HG03196 (cell line): ENCODE measurements at regions not wholly inside any gene's neighbourhood (a gene's known extent, or its start where the extent isn't known, plus 50 kb on each side); places are given as distances from the start of the nearest gene placed in this dataset.
"Not testable (repeated sequence)": the region's sequence is repeated elsewhere in the genome, so short reads cannot be mapped to it uniquely, and the experiment has no call there.

Source experiments
- ATAC-seq: cut with Tn5 transposase; IDR thresholded peaks from one replicate; pipeline ENCODE4 v1.9.1; 2021; ENCODE audit not compliant: unreplicated experiment

DNA sequence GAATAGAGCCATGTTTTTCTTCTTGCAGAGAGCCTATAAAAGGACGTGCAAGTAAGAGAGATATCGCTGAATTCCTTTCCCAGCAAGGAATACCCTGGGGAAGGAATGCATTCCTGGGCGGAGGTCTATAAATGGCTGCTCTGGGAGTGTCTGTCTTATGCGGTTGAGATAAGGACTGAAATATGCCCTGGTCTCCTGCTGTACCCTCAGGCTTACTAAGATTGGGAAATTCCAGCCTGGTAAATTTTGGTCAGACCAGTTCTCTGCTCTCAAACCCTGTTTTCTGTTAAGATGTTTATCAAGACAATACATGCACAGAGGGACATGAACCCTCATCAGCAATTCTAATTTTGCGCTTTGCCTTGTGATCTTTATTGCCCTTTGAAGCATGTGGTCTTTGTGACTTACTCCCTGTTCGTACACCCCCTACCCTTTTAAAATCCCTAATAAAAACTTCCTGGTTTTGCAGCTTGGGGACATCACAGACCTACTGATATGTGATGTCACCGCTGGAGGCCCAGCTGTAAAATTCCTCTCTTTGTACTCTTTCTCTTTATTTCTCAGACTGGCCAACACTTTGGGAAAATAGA lies 191.2 kb upstream of the ZNF804A start:
- not testable (repeated sequence) for ATAC-seq

GRCh38 chr2:184410160-184410559 lies 188.2 kb upstream of the ZNF804A start:
- no peak for ATAC-seq

- no peak for ATAC-seq
These were observed 185.1 kb upstream of the ZNF804A start for GRCh38 chr2:184413221-184413620.

- ATAC-seq, result no peak
These were observed 184.6 kb upstream of the ZNF804A start for GRCh38 chr2:184413671-184414229.

DNA sequence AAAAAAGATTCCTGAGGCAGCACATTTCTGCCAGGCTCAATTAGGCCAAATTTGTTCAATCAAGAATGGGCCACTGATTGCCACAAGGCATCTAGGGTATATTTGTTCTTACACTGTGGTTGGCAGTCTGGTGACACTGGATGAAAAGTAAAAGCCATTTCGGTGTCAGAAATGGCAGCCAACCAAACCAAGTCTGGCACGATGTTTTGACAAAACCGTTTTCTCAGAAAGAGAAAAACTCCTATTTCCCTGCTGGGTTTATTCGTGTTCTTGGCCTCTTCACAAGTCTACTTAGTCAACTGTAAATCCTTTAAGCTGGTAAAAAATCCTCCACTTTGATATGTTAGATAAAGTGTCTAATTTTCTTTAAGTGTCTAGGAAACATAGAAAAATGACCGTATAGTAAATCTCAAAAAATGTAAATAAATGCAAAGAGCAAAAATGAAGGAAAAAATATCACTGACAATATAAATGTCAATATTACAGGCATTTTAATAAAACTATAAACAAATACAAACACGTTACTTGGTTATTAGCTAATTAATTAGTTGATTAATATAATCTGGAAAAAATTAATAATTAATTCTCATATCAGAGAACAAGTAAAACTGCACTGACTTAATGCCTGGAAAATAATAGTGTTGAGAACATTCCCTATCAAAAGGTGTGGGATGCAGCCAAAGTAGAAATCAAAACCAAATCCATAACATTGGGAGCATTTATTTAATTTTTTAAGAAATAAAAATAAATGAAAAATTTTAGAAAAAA lies 182.0 kb upstream of the ZNF804A start:
- no peak for ATAC-seq

GRCh38 chr2:184419744-184420143 lies 178.6 kb upstream of the ZNF804A start:
- ATAC-seq, result no peak

DNA sequence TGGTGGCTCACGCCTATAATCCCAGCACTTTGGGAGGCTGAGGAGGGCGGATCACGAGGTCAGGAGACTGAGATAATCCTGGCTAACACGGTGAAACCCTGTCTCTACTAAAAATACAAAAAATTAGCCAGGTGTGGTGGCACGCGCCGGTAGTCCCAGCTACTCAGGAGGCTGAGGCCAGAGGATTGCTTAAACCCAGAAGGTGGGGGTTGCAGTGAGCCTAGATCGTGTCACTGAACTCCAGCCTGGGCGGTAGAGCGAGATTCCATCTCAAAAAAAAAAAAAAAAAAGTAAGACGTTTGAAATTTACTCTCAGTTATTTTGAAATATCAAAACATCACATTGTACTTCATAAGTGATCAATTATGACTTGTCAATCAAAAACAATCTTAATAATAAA lies 176.9 kb upstream of the ZNF804A start:
- not testable (repeated sequence) for ATAC-seq

GRCh38 chr2:184425083-184425482 lies 173.2 kb upstream of the ZNF804A start:
- ATAC-seq, result no peak

- peak; percentile 99 for ATAC-seq
These were observed 154.1 kb upstream of the ZNF804A start for GRCh38 chr2:184444217-184444616.

DNA sequence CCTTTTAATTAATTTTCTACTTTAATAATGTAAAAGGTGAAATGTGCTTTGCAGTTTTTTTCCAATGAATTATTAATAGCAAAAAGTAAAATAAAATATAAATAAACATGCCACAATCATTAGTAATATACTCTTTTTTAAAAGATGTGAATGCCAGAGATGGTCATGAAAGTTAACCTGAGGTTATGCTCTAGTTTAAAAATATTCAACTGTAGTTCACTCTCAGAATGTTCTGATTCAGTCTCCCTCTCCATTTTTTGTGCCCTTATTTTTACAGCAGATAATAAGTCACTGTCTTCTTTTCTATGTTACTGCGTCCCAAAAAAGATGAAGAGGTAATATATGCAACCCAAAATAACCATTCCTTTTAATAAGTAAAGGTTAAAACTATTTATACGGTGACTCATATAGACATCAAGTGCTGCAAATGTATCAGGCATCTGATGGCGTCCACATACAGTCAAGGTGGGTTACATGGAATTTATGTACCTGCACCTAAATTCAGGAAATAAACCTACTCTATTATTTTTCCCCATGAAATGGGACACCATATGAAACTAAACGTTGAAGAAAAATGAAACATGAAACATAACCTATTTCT lies 153.6 kb upstream of the ZNF804A start:
- ATAC-seq, result peak; percentile 16

DNA sequence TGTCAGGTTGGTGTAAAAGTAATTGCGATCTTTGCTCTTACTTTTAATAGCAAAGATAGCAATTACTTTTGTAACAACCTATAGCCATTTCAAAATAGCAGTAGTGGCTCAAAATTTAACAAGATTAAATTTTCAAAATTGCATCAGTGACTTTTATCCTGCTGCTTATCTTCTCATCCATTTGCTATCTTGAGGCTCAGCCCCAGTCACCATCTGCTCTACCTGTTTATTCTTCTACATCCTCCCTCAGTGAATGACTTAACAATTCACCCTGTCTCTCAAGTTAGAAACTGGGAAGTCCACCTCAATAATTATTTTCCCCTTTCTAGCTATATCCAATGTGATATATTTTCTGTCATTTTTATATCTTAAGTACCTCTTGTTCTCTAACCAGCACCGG lies 148.6 kb upstream of the ZNF804A start:
- ATAC-seq, result no peak

DNA sequence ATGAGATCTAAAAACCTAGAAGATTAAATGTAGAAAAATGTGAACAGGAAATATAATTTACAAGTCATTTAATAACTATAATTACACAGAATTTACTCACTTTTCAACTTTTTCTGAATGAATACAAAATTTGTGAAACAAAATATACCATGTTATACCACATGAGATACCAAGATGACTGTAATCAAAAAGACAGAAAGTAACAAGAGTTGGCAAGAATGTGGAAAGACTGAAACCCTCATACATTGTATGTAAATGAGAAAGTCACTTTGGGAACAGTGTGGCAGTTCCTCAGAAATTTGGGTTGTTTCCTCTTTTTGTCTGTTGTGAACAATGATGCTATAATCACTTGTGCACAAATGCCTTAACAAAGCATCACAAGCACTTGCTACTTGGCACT lies 145.4 kb upstream of the ZNF804A start:
- no peak for ATAC-seq

GRCh38 chr2:184455624-184456023 lies 142.7 kb upstream of the ZNF804A start:
- no peak for ATAC-seq

DNA sequence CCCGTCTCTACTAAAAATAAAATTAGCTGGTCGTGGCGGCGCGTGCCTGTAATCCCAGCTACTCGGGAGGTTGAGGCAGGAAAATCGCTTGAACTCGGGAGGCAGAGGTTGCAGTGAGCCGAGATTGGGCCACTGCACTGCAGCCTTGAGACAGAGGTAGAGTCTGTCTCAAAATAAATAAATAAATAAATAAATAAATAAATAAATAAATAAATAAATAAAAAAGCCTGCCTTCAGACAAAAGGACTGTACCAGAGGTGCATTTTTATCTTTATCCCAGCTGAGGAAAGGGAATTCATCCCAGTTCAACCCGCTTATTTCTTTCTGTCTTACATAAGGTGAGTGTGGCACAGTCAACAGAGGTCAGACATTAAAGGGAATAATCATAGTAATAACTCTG lies 141.6 kb upstream of the ZNF804A start:
- not testable (repeated sequence) for ATAC-seq

DNA sequence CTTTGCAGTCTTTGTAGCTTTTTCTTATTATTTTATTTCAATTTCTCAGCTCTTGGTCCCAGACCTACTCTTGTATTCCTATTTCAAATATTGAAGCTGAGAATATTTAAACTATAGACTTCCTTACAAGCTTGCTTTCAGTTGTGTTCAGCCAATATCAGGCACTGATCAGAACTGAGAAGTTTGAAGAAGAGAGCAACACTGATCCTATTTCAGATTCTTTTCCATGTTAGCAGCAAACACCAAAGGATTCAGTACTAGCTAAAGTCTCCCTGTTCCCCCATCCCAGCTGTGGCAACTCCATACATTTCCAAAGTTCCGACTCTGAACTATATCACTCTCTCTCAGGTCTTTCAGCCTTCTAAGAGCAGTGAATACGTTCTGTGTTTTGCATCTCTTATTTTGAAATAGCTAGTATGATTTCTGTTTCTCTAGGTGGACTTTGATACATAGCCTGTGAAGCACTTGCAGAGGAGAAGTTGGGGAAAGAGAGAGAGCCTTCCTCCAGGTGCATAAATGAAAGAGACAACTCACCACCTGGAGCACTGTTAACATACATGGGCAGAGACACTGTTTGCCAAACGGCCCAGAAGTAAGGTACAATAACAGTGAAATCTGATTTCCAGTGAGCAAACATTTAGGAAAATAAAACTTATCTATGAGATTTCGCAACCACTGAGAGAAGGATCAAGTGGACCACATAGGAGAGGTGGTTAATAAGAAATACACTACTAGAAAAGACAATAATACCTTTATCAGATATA lies 135.0 kb upstream of the ZNF804A start:
- no peak for ATAC-seq

DNA sequence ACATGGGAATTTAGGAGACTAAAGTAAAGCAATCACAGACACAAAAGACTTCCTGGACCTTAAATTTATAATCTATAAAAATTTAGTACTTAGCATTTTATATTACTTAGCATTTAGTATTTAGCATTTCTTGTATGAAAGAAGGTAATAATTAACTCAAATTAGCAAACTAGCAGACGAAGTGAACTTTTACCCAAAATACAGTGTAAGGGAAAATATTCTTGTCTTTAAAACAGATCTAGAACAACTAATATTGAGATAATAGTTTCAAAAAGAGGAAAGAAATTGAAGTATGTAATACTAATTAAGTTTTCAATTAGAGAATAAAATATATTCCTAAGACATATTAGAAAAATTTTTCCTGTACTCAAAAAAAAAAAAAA lies 134.5 kb upstream of the ZNF804A start:
- no peak for ATAC-seq

- no peak for ATAC-seq
These were observed 129.5 kb upstream of the ZNF804A start for GRCh38 chr2:184468826-184469225.

GRCh38 chr2:184472481-184472880 lies 125.8 kb upstream of the ZNF804A start:
- ATAC-seq, result no peak

GRCh38 chr2:184481865-184482264 lies 116.5 kb upstream of the ZNF804A start:
- ATAC-seq, result no peak

GRCh38 chr2:184498936-184499335 lies 99.4 kb upstream of the ZNF804A start:
- ATAC-seq, result no peak

- ATAC-seq, result no peak
These were observed 94.1 kb upstream of the ZNF804A start for GRCh38 chr2:184504252-184504651.
